Endothelial cell of umbilical vein (primary cell): ENCODE measurements at regions not wholly inside any gene's neighbourhood (a gene's known extent, or its start where the extent isn't known, plus 50 kb on each side); places are given as distances from the start of the nearest gene placed in this dataset.
"Not testable (repeated sequence)": the region's sequence is repeated elsewhere in the genome, so short reads cannot be mapped to it uniquely, and the experiment has no call there.

ENCODE experiments used
- BruUV-seq: library from RNA; stranded (reverse); fragments of 400-500 nt; replicated peaks from 2 replicates; lab custom pipeline; 2021; lab: Mats Ljungman, UMichigan
- CTCF ChIA-PET: fragments of 300-600, 350-600 bp; sonication (Branson Sonifier 250); formaldehyde crosslinking; loops from one replicate; lab custom pipeline; 2021; ENCODE audit warnings: antibody characterized with exemption, inconsistent platforms; lab: Charles Lee
- POLR2A ChIA-PET: fragments of 300-600, 350-600 bp; sonication (Branson Sonifier 250); formaldehyde crosslinking; loops from one replicate; lab custom pipeline; 2021; ENCODE audit warnings: antibody characterized with exemption, inconsistent platforms; lab: Charles Lee
- DNase-seq: peaks from one replicate; pipeline ENCODE4 v3.0.0-alpha.2; 2011; ENCODE audit warnings: low read depth, low spot score
- FAIRE-seq: peaks from 2 replicates; lab custom pipeline; 2011; peaks lifted over from hg19 to GRCh38; lab: Jason Lieb, UNC
- H2AFZ ChIP-seq: 2 replicates; pipeline ENCODE4 v1.6.0; 2012; ENCODE audit warnings: low read depth, low read length, control low read depth, inconsistent platforms
- H3K27ac ChIP-seq: 2 replicates; pipeline ENCODE4 v1.5.1; 2011; ENCODE audit warnings: low read depth, mild to moderate bottlenecking, control low read depth, low read length, moderate library complexity; ENCODE audit not compliant: insufficient read depth
- H3K27me3 ChIP-seq, 2 experiments: 2 replicates each; pipeline versions ENCODE4 v1.6.0 to v1.6.1; 2011; ENCODE audit warnings: low read length in 2 of 2, mixed read lengths in 1 of 2; ENCODE audit not compliant: control insufficient read depth in 2 of 2, insufficient read depth in 2 of 2
- H3K36me3 ChIP-seq, 2 experiments: 2 replicates in 1 of 2; 3 replicates in 1 of 2; pipeline ENCODE4 v1.5.1; 2011; ENCODE audit warnings: low read length in 2 of 2, mild to moderate bottlenecking in 1 of 2, moderate library complexity in 1 of 2; ENCODE audit not compliant: control insufficient read depth in 2 of 2, insufficient read depth in 2 of 2; ENCODE audit errors: extremely low read depth in 1 of 2
- H3K4me1 ChIP-seq: 3 replicates; pipeline ENCODE4 v1.5.1; 2011; ENCODE audit warnings: mild to moderate bottlenecking, low read length; ENCODE audit not compliant: control insufficient read depth, insufficient read depth; ENCODE audit errors: extremely low read depth
- H3K4me2 ChIP-seq: 2 replicates; pipeline ENCODE4 v1.6.1; 2011; ENCODE audit warnings: low read length, control low read depth, mixed read lengths; ENCODE audit not compliant: insufficient read depth
- H3K4me3 ChIP-seq, 3 experiments: fragments of 200-600 bp in 1 of 3; sonication (generic), shearing (Covaris generic) in 1 of 3; replicated peaks in 1 of 3; 2 replicates each; pipeline ENCODE4 v1.5.1; 2011 to 2016; ENCODE audit warnings: control low read depth in 3 of 3, low read length in 3 of 3, mild to moderate bottlenecking in 2 of 3, inconsistent platforms in 1 of 3, low read depth in 1 of 3, moderate library complexity in 1 of 3; ENCODE audit not compliant: insufficient read depth in 1 of 3
- H3K79me2 ChIP-seq: 2 replicates; pipeline ENCODE4 v1.6.0; 2012; ENCODE audit warnings: low read length, inconsistent platforms; ENCODE audit not compliant: control insufficient read depth, insufficient read depth
- H3K9ac ChIP-seq: replicated peaks from 2 replicates; pipeline ENCODE3; 2011; ENCODE audit warnings: low read length, control low read depth; ENCODE audit not compliant: insufficient read depth; ENCODE audit errors: extremely low read depth
- H3K9me1 ChIP-seq: replicated peaks from 3 replicates; pipeline ENCODE4 v1.6.0; 2011; ENCODE audit warnings: mild to moderate bottlenecking, low read length; ENCODE audit not compliant: control insufficient read depth, insufficient read depth; ENCODE audit errors: extremely low read depth
- H3K9me3 ChIP-seq: replicated peaks from 2 replicates; pipeline ENCODE4 v1.5.1; 2012; ENCODE audit warnings: low read length, inconsistent platforms; ENCODE audit not compliant: control insufficient read depth, insufficient read depth
- H4K20me1 ChIP-seq: replicated peaks from 2 replicates; pipeline ENCODE3; 2011; ENCODE audit warnings: mild to moderate bottlenecking, low read length; ENCODE audit not compliant: control insufficient read depth, insufficient read depth; ENCODE audit errors: extremely low read depth
- EZH2 ChIP-seq: IDR thresholded peaks from 2 replicates; pipeline ENCODE4 v1.6.1; 2012; ENCODE audit warnings: borderline replicate concordance, low read depth, mild to moderate bottlenecking, moderate library complexity, low read length, inconsistent platforms; ENCODE audit not compliant: severe bottlenecking
- FOS ChIP-seq: IDR thresholded peaks from 2 replicates; pipeline ENCODE4 v1.6.1; 2011; ENCODE audit warnings: mild to moderate bottlenecking, low read length, moderate library complexity, borderline replicate concordance; ENCODE audit not compliant: insufficient read depth
- GATA2 ChIP-seq: IDR thresholded peaks from 2 replicates; pipeline ENCODE4 v1.7.0; 2011; ENCODE audit warnings: low read depth, mild to moderate bottlenecking, moderate library complexity, mixed read lengths, low read length; ENCODE audit not compliant: insufficient read length, insufficient read depth
- JUN ChIP-seq: IDR thresholded peaks from 2 replicates; pipeline ENCODE4 v1.6.1; 2011; ENCODE audit warnings: borderline replicate concordance, low read depth; ENCODE audit not compliant: insufficient read length, insufficient read depth
- MYC ChIP-seq: IDR thresholded peaks from one replicate; pipeline ENCODE4 v1.6.1; 2011; ENCODE audit warnings: mild to moderate bottlenecking, low read depth, low read length
- POLR2A ChIP-seq: IDR thresholded peaks from 2 replicates; pipeline ENCODE4 v1.6.1; 2012; ENCODE audit warnings: low read depth, mild to moderate bottlenecking, control low read depth, low read length
- POLR2AphosphoS5 ChIP-seq: IDR thresholded peaks from 2 replicates; pipeline ENCODE4 v1.6.1; 2012; ENCODE audit warnings: low read depth, mild to moderate bottlenecking, control low read depth, low read length, moderate library complexity; ENCODE audit not compliant: insufficient read depth
- dilution Hi-C: fragments of 300-500 bp; cut with MboI; formaldehyde crosslinking; loops from one replicate; pipeline ENCODE4 v1.15.0; 2019; ENCODE audit warnings: low sequenced_read_pairs; ENCODE audit not compliant: extremely low pct_ligation_motif_present
- intact Hi-C: fragments of 100-400 bp; cut with micrococcal nuclease; formaldehyde crosslinking; loops from one replicate; pipeline ENCODE4 v1.10.0; 2022
- TF ChIP-seq, protein P1 (sequence below), 2 donors: IDR thresholded peaks; 1 replicate in 1 of 2; 2 replicates in 1 of 2; pipeline ENCODE4 v1.5.1; 2011; ENCODE audit warnings: low read length in 2 of 2, mild to moderate bottlenecking in 2 of 2, moderate library complexity in 2 of 2, control low read depth in 1 of 2, inconsistent platforms in 1 of 2, low read depth in 1 of 2; ENCODE audit not compliant: insufficient read depth in 1 of 2; ENCODE audit errors: extremely low read depth in 1 of 2
- TF ChIP-seq, protein P2 (sequence below): IDR thresholded peaks from 2 replicates; pipeline ENCODE4 v1.6.1; 2011; ENCODE audit not compliant: insufficient read depth, insufficient read length

DNA sequence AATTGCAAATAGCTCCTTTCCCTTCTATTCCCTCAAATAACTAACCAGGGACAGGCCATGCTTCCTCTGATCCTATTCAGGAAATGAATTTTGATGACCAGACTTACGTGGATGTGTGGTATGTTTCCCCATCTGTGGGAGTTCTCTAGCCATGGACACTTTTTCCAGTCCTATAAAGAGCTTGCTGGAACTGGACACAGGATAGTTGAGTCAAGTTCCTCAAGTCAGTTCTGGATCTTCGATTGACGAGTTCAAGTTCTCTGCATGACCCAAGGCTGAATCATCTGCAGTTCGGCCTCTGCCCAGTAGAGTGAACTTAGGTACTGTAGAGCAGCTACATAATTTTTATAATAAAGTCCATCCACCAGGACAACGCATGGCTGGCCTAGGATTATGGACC lies 52.7 kb upstream of the CCND1 start:
- no peaks in the 10 kb centered on the region for H3K79me2 ChIP-seq
- H3K27ac ChIP-seq = peak overlapping the region; percentile 49
- H3K4me1 ChIP-seq = peaks cover 13% of the 10 kb centered on the region
- H3K9me1 ChIP-seq = no peaks in the 10 kb centered on the region
- DNase-seq (peak; percentile 50), FAIRE-seq (peak; percentile 77)
- POLR2A ChIA-PET = interaction anchor here (1.1 kb wide), 1 partner anchor 457 kb away, joined by 4 read pairs; no protein-coding TSS in a partner anchor
- dilution Hi-C loops (no loop called here), intact Hi-C loops (no loop called here)
- CTCF ChIA-PET = interaction anchor here (0.6 to 2.7 kb wide), 11 partner anchors 12 to 487 kb away, joined by 3 to 11 read pairs (median 4); no protein-coding TSS in a partner anchor
- BruUV-seq = no TSS peak
- H3K27me3 ChIP-seq = no peaks in the 10 kb centered on the region
- H3K4me2 ChIP-seq = peak overlapping the region; percentile 28
- no peak overlapping the region for H3K4me3 ChIP-seq
- TF ChIP-seq FOS (peak; percentile 77), JUN (no peak), POLR2A (no peak), GATA2 (no peak), POLR2AphosphoS5 (peak; percentile 25), EZH2 (no peak), MYC (no peak)
- TF ChIP-seq, protein P1, sequence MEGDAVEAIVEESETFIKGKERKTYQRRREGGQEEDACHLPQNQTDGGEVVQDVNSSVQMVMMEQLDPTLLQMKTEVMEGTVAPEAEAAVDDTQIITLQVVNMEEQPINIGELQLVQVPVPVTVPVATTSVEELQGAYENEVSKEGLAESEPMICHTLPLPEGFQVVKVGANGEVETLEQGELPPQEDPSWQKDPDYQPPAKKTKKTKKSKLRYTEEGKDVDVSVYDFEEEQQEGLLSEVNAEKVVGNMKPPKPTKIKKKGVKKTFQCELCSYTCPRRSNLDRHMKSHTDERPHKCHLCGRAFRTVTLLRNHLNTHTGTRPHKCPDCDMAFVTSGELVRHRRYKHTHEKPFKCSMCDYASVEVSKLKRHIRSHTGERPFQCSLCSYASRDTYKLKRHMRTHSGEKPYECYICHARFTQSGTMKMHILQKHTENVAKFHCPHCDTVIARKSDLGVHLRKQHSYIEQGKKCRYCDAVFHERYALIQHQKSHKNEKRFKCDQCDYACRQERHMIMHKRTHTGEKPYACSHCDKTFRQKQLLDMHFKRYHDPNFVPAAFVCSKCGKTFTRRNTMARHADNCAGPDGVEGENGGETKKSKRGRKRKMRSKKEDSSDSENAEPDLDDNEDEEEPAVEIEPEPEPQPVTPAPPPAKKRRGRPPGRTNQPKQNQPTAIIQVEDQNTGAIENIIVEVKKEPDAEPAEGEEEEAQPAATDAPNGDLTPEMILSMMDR (IDR thresholded peaks at IDR 0.05; ENCODE audit: extremely low read depth in 1 of 2, insufficient read depth in 1 of 2, low read depth in 1 of 2, low read length in 2 of 2) = peak; percentile 15 to 32
- TF ChIP-seq, protein P2, sequence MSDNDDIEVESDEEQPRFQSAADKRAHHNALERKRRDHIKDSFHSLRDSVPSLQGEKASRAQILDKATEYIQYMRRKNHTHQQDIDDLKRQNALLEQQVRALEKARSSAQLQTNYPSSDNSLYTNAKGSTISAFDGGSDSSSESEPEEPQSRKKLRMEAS = no peak
- no peaks in the 10 kb centered on the region for H3K36me3 ChIP-seq
- H4K20me1 ChIP-seq = no peaks in the 10 kb centered on the region
- no peaks in the 10 kb centered on the region for H3K9me3 ChIP-seq
- no peak overlapping the region for H2AFZ ChIP-seq
- no peak overlapping the region for H3K9ac ChIP-seq

DNA sequence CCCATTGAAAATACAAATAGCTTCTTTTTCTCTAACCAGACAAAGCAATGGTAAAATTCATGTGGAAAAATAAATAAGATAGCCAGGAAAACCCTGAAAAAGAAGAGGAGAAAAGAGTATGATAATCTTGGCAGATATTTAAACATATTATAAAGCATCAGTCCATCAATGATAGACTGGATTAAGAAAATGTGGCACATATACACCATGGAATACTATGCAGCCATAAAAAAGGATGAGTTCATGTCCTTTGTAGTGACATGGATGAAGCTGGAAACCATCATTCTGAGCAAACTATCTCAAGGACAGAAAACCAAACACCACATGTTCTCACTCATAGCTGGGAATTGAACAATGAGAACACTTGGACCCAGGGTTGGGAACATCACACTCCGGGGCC lies 50.9 kb upstream of the CCND1 start:
- intact Hi-C loops, H4K20me1 ChIP-seq, H2AFZ ChIP-seq, H3K9me1 ChIP-seq, H3K27me3 ChIP-seq, DNase-seq, H3K4me3 ChIP-seq, POLR2A ChIA-PET, H3K79me2 ChIP-seq, H3K4me2 ChIP-seq, H3K9ac ChIP-seq, H3K27ac ChIP-seq, dilution Hi-C loops, FAIRE-seq, H3K9me3 ChIP-seq, BruUV-seq, H3K36me3 ChIP-seq: not testable (repeated sequence)
- CTCF ChIA-PET = interaction anchor here (2.7 kb wide), 1 partner anchor 459 kb away, joined by 11 read pairs; no protein-coding TSS in a partner anchor
- peaks cover 13% of the 10 kb centered on the region for H3K4me1 ChIP-seq
